ENCODE measurements at regions not wholly inside any gene's neighbourhood (a gene's known extent, or its start where the extent isn't known, plus 50 kb on each side); places are given as distances from the start of the nearest gene placed in this dataset.

- ATAC-seq (ENCODE audit: insufficient read depth, low read depth) = no peak
- H3K9ac ChIP-seq (ENCODE audit: low read depth, low read length) = no peak overlapping the region
- H3K27ac ChIP-seq (ENCODE audit: low read length) = no peak overlapping the region
- no peak overlapping the region for H2AFZ ChIP-seq (ENCODE audit: low read depth, low read length)
- H3K27me3 ChIP-seq (ENCODE audit: insufficient read depth, low read length, poor library complexity) = no peaks in the 10 kb centered on the region
- H3K4me1 ChIP-seq (ENCODE audit: insufficient read depth, low read length) = no peaks in the 10 kb centered on the region
- no peaks in the 10 kb centered on the region for H4K20me1 ChIP-seq (ENCODE audit: insufficient read depth, low read length)
- no peak overlapping the region for H3K4me2 ChIP-seq (ENCODE audit: insufficient read depth, low read length)
- DNase-seq = no peak
- no peak for TF ChIP-seq CTCF (IDR thresholded peaks at IDR 0.05; ENCODE audit: borderline replicate concordance, extremely low read depth, low read length, poor library complexity, severe bottlenecking)
- no peaks in the 10 kb centered on the region for H3K36me3 ChIP-seq (ENCODE audit: insufficient read depth, low read length)
- no peak overlapping the region for H3K4me3 ChIP-seq (ENCODE audit: low read depth in 1 of 2, low read length in 2 of 2)
- no peaks in the 10 kb centered on the region for H3K79me2 ChIP-seq (ENCODE audit: insufficient read depth, low read length)
- H3K9me3 ChIP-seq (ENCODE audit: insufficient read depth, low read length, severe bottlenecking) = no peaks in the 10 kb centered on the region
Measured at GRCh38 chr1:188584119-188584518, 1755.4 kb downstream of the PLA2G4A start.

- Histone ChIP-seq H2AFZ (ENCODE audit: low read depth, low read length) (no peak overlapping the region), H3K4me1 (ENCODE audit: insufficient read depth, low read length) (no peaks in the 10 kb centered on the region), H3K9me3 (ENCODE audit: insufficient read depth, low read length, severe bottlenecking) (no peaks in the 10 kb centered on the region), H3K27ac (ENCODE audit: low read length) (no peak overlapping the region), H3K4me3 (ENCODE audit: low read depth in 1 of 2, low read length in 2 of 2) (no peak overlapping the region), H3K36me3 (ENCODE audit: insufficient read depth, low read length) (no peaks in the 10 kb centered on the region), H4K20me1 (ENCODE audit: insufficient read depth, low read length) (no peaks in the 10 kb centered on the region), H3K9ac (ENCODE audit: low read depth, low read length) (no peak overlapping the region), H3K79me2 (ENCODE audit: insufficient read depth, low read length) (no peaks in the 10 kb centered on the region), H3K4me2 (ENCODE audit: insufficient read depth, low read length) (no peak overlapping the region), H3K27me3 (ENCODE audit: insufficient read depth, low read length, poor library complexity) (no peaks in the 10 kb centered on the region)
- ATAC-seq (ENCODE audit: insufficient read depth, low read depth) (no peak), DNase-seq (no peak)
- TF ChIP-seq CTCF (IDR thresholded peaks at IDR 0.05; ENCODE audit: borderline replicate concordance, extremely low read depth, low read length, poor library complexity, severe bottlenecking) (no peak), EZH2 (IDR thresholded peaks at IDR 0.05; ENCODE audit: borderline replicate concordance, low read depth, low read length, severe bottlenecking) (no peak)
Measured at GRCh38 chr1:188590641-188591040, 1761.9 kb downstream of the PLA2G4A start.

- no peak overlapping the region for H3K4me3 ChIP-seq (ENCODE audit: low read depth in 1 of 2, low read length in 2 of 2)
- no peaks in the 10 kb centered on the region for H3K4me1 ChIP-seq (ENCODE audit: insufficient read depth, low read length)
- no peaks in the 10 kb centered on the region for H3K9me3 ChIP-seq (ENCODE audit: insufficient read depth, low read length, severe bottlenecking)
- H4K20me1 ChIP-seq (ENCODE audit: insufficient read depth, low read length) = no peaks in the 10 kb centered on the region
- no peak overlapping the region for H3K9ac ChIP-seq (ENCODE audit: low read depth, low read length)
- no peak for ATAC-seq (ENCODE audit: insufficient read depth, low read depth)
- H3K79me2 ChIP-seq (ENCODE audit: insufficient read depth, low read length) = no peaks in the 10 kb centered on the region
- H2AFZ ChIP-seq (ENCODE audit: low read depth, low read length) = no peak overlapping the region
- no peak for DNase-seq
- H3K27me3 ChIP-seq (ENCODE audit: insufficient read depth, low read length, poor library complexity) = no peaks in the 10 kb centered on the region
- H3K27ac ChIP-seq (ENCODE audit: low read length) = no peak overlapping the region
- H3K4me2 ChIP-seq (ENCODE audit: insufficient read depth, low read length) = no peak overlapping the region
- TF ChIP-seq EZH2 (IDR thresholded peaks at IDR 0.05; ENCODE audit: borderline replicate concordance, low read depth, low read length, severe bottlenecking) (no peak), CTCF (IDR thresholded peaks at IDR 0.05; ENCODE audit: borderline replicate concordance, extremely low read depth, low read length, poor library complexity, severe bottlenecking) (no peak)
- no peaks in the 10 kb centered on the region for H3K36me3 ChIP-seq (ENCODE audit: insufficient read depth, low read length)
Measured at GRCh38 chr1:188594542-188595235, 1765.9 kb downstream of the PLA2G4A start.
